ENCODE measurements at regions not wholly inside any gene's neighbourhood (a gene's known extent, or its start where the extent isn't known, plus 50 kb on each side); places are given as distances from the start of the nearest gene placed in this dataset.

DNA sequence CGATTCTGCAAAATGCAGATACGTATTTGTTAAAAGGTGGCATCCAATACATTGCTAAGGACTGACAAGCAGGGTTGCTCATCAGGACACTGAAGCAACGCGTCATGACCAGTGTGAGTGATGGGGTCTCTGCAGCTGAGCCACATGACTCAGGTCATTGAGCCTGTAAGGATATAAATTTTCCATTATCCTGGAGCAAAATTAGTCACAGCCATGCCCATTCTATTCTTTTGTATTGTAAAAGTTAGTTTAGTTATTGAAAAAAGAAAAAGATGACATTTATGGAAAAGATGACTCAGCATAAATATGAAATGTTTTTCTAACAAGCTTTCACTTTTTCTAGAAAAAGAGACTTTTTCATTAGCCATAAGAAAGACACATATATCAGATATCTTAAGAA, 268.0 kb upstream of the TMEM132C start:
- H3K4me3 ChIP-seq (ENCODE audit: extremely low read depth in 1 of 4, insufficient read depth in 2 of 4, low read depth in 3 of 4, low read length in 4 of 4) = no peak overlapping the region
- FAIRE-seq = no peak
- no peaks in the 10 kb centered on the region for H3K9me3 ChIP-seq (ENCODE audit: insufficient read depth in 2 of 2, low read depth in 1 of 2, low read length in 1 of 2)

More for the DNA sequence above, 268.0 kb upstream of the TMEM132C start:
- peak; percentile 86 for TF ChIP-seq BACH1 (IDR thresholded peaks at IDR 0.05; ENCODE audit: low read length)
- TF ChIP-seq BRCA1 (IDR thresholded peaks at IDR 0.05; ENCODE audit: low read depth, low read length) = no peak
- TF ChIP-seq MAFK (IDR thresholded peaks at IDR 0.05; ENCODE audit: low read depth, low read length) = peak; percentile 88
- Histone ChIP-seq H2AK5ac (ENCODE audit: low read depth, low read length) (no peak overlapping the region), H2BK5ac (ENCODE audit: low read depth, low read length) (no peak overlapping the region), H4K20me1 (replicated peaks in 1 of 2; ENCODE audit: control insufficient read depth in 1 of 2, insufficient read depth in 2 of 2, low read length in 2 of 2) (no peaks in the 10 kb centered on the region), H4K91ac (replicated peaks; ENCODE audit: insufficient read length, low read length) (no peak overlapping the region), H3K4me2 (ENCODE audit: insufficient read depth in 1 of 2, low read depth in 2 of 2, low read length in 2 of 2) (no peak overlapping the region), H2BK15ac (ENCODE audit: low read length) (no peak overlapping the region), H3K18ac (ENCODE audit: extremely low read depth, low read length) (no peak overlapping the region), H3K79me1 (ENCODE audit: low read depth, low read length) (no peaks in the 10 kb centered on the region), H3K36me3 (ENCODE audit: control insufficient read depth in 2 of 4, insufficient read depth in 4 of 4, low read length in 3 of 4) (no peaks in the 10 kb centered on the region), H2BK120ac (replicated peaks; ENCODE audit: low read depth, low read length) (no peak overlapping the region), H3K14ac (ENCODE audit: insufficient read length) (no peak overlapping the region), H3K4me1 (replicated peaks in 1 of 4; ENCODE audit: control insufficient read depth in 3 of 4, insufficient read depth in 4 of 4, low read length in 3 of 4) (no peaks in the 10 kb centered on the region), H3K9ac (replicated peaks in 1 of 4; ENCODE audit: extremely low read depth in 1 of 4, low read depth in 3 of 4, low read length in 3 of 4) (no peak overlapping the region), H2AFZ (ENCODE audit: low read length) (no peak overlapping the region), H3K4ac (replicated peaks; ENCODE audit: insufficient read length, low read depth, low read length) (no peak overlapping the region), H3K27ac (ENCODE audit: low read depth, low read length) (no peak overlapping the region), H4K5ac (ENCODE audit: insufficient read length, low read depth, low read length) (no peak overlapping the region), H4K8ac (ENCODE audit: extremely low read depth, insufficient read depth, low read length) (no peak overlapping the region), H2BK12ac (ENCODE audit: low read depth, low read length) (no peak overlapping the region), H3K79me2 (ENCODE audit: control insufficient read depth in 1 of 2, insufficient read depth in 2 of 2, low read length in 2 of 2) (no peaks in the 10 kb centered on the region), H3K56ac (replicated peaks; ENCODE audit: insufficient read length, low read depth, low read length) (no peak overlapping the region), H2BK20ac (ENCODE audit: low read length) (no peak overlapping the region), H3K27me3 (replicated peaks in 1 of 4; ENCODE audit: control insufficient read depth in 3 of 4, extremely low read depth in 1 of 4, insufficient read depth in 3 of 4, low read length in 3 of 4) (no peaks in the 10 kb centered on the region), H3K23ac (ENCODE audit: insufficient read length) (no peak overlapping the region), H3K23me2 (ENCODE audit: low read depth, low read length) (no peaks in the 10 kb centered on the region)
- 89% methylated on average over 4 of the region's 4 CpGs; no CpG with 5 or more reads in 1 of the 2 experiments for WGBS, 2 experiments (ENCODE audit: extremely low coverage in 1 of 2, insufficient coverage in 1 of 2, insufficient read length in 1 of 2, insufficient replicate concordance in 2 of 2, low coverage in 1 of 2, low lambda C conversion rate in 2 of 2, missing lambda C conversion rate in 1 of 2)
- CTCF ChIA-PET (ENCODE audit: partially characterized antibody) = no interaction called here
- POLR2A ChIA-PET (ENCODE audit: partially characterized antibody) = no interaction called here
- DNase-seq (ENCODE audit: low read depth in 1 of 2, low spot score in 2 of 2) = no peak
